ENCODE measurements at regions not wholly inside any gene's neighbourhood (a gene's known extent, or its start where the extent isn't known, plus 50 kb on each side); places are given as distances from the start of the nearest gene placed in this dataset.

- Histone ChIP-seq H4K20me1 (ENCODE audit: insufficient read depth, low read length) (no peaks in the 10 kb centered on the region), H3K9me2 (ENCODE audit: low read depth, low read length) (no peaks in the 10 kb centered on the region), H3K9ac (ENCODE audit: low read length) (no peak overlapping the region), H3K4me1 (ENCODE audit: insufficient read depth, low read length, severe bottlenecking) (no peaks in the 10 kb centered on the region), H3K27ac (ENCODE audit: low read depth, low read length, poor library complexity, severe bottlenecking) (no peak overlapping the region), H3K4me2 (ENCODE audit: low read length) (no peak overlapping the region), H3K36me3 (ENCODE audit: insufficient read depth, low read length) (no peaks in the 10 kb centered on the region), H3K4me3 (ENCODE audit: low read depth, low read length, poor library complexity, severe bottlenecking) (no peak overlapping the region), H3K9me3 (ENCODE audit: low read length) (no peaks in the 10 kb centered on the region), H3F3A (ENCODE audit: insufficient read depth, low read length) (no peaks in the 10 kb centered on the region), H2AFZ (ENCODE audit: low read length) (no peak overlapping the region), H3K27me3 (ENCODE audit: insufficient read depth, low read length) (no peaks in the 10 kb centered on the region), H3K79me2 (ENCODE audit: insufficient read depth, low read length) (no peaks in the 10 kb centered on the region)
- TF ChIP-seq, protein P1, sequence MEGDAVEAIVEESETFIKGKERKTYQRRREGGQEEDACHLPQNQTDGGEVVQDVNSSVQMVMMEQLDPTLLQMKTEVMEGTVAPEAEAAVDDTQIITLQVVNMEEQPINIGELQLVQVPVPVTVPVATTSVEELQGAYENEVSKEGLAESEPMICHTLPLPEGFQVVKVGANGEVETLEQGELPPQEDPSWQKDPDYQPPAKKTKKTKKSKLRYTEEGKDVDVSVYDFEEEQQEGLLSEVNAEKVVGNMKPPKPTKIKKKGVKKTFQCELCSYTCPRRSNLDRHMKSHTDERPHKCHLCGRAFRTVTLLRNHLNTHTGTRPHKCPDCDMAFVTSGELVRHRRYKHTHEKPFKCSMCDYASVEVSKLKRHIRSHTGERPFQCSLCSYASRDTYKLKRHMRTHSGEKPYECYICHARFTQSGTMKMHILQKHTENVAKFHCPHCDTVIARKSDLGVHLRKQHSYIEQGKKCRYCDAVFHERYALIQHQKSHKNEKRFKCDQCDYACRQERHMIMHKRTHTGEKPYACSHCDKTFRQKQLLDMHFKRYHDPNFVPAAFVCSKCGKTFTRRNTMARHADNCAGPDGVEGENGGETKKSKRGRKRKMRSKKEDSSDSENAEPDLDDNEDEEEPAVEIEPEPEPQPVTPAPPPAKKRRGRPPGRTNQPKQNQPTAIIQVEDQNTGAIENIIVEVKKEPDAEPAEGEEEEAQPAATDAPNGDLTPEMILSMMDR (IDR thresholded peaks at IDR 0.05; ENCODE audit: low read length): no peak
- no peak for TF ChIP-seq EZH2 (IDR thresholded peaks at IDR 0.05; ENCODE audit: borderline replicate concordance, low read length)
These were observed 113.3 kb downstream of the MAIP1 start for GRCh38 chr2:200068642-200069041.

GRCh38 chr2:200077210-200077650 lies 121.8 kb downstream of the MAIP1 start:
- H3K9me3 ChIP-seq (ENCODE audit: low read length): no peaks in the 10 kb centered on the region
- H4K20me1 ChIP-seq (ENCODE audit: insufficient read depth, low read length): no peaks in the 10 kb centered on the region
- no peaks in the 10 kb centered on the region for H3K27me3 ChIP-seq (ENCODE audit: insufficient read depth, low read length)
- no peaks in the 10 kb centered on the region for H3K36me3 ChIP-seq (ENCODE audit: insufficient read depth, low read length)
- no peak overlapping the region for H3K4me2 ChIP-seq (ENCODE audit: low read length)
- TF ChIP-seq, protein P1 (IDR thresholded peaks at IDR 0.05; ENCODE audit: low read length): no peak
- TF ChIP-seq EZH2 (IDR thresholded peaks at IDR 0.05; ENCODE audit: borderline replicate concordance, low read length): no peak
- H3K4me3 ChIP-seq (ENCODE audit: low read depth, low read length, poor library complexity, severe bottlenecking): no peak overlapping the region
- no peaks in the 10 kb centered on the region for H3K79me2 ChIP-seq (ENCODE audit: insufficient read depth, low read length)
- no peak overlapping the region for H3K9ac ChIP-seq (ENCODE audit: low read length)
- no peak overlapping the region for H3K27ac ChIP-seq (ENCODE audit: low read depth, low read length, poor library complexity, severe bottlenecking)
- no peak overlapping the region for H2AFZ ChIP-seq (ENCODE audit: low read length)
- no peaks in the 10 kb centered on the region for H3K9me2 ChIP-seq (ENCODE audit: low read depth, low read length)
- no peaks in the 10 kb centered on the region for H3F3A ChIP-seq (ENCODE audit: insufficient read depth, low read length)
- no peaks in the 10 kb centered on the region for H3K4me1 ChIP-seq (ENCODE audit: insufficient read depth, low read length, severe bottlenecking)

DNA sequence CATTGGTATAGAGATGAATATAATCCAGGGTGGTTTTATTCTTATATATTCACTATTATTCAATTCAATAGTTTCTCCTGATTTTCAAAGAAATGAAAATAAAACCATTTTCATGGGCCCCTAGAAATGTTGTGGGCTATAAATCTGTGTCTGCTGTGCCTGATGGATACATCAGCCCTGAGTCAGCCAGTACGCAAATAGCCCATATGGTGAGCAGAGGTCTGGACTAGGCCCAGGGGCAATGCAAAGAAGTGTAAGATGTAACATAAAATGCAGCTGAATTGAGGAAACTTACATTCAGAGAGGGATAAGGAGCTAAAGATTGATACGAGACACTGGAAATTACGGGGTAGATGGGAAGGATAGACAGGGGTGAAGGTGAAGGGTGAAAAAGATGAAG lies 122.5 kb downstream of the MAIP1 start:
- no peaks in the 10 kb centered on the region for H3K4me1 ChIP-seq (ENCODE audit: insufficient read depth, low read length, severe bottlenecking)
- H3K36me3 ChIP-seq (ENCODE audit: insufficient read depth, low read length): no peaks in the 10 kb centered on the region
- no peaks in the 10 kb centered on the region for H3K9me3 ChIP-seq (ENCODE audit: low read length)
- H3K9me2 ChIP-seq (ENCODE audit: low read depth, low read length): no peaks in the 10 kb centered on the region
- H3F3A ChIP-seq (ENCODE audit: insufficient read depth, low read length): no peaks in the 10 kb centered on the region
- H2AFZ ChIP-seq (ENCODE audit: low read length): no peak overlapping the region
- TF ChIP-seq EZH2 (IDR thresholded peaks at IDR 0.05; ENCODE audit: borderline replicate concordance, low read length): no peak
- TF ChIP-seq, protein P1 (IDR thresholded peaks at IDR 0.05; ENCODE audit: low read length): no peak
- no peak overlapping the region for H3K4me2 ChIP-seq (ENCODE audit: low read length)
- no peaks in the 10 kb centered on the region for H3K79me2 ChIP-seq (ENCODE audit: insufficient read depth, low read length)
- no peaks in the 10 kb centered on the region for H3K27me3 ChIP-seq (ENCODE audit: insufficient read depth, low read length)
- H3K9ac ChIP-seq (ENCODE audit: low read length): no peak overlapping the region
- no peak overlapping the region for H3K27ac ChIP-seq (ENCODE audit: low read depth, low read length, poor library complexity, severe bottlenecking)
- no peak overlapping the region for H3K4me3 ChIP-seq (ENCODE audit: low read depth, low read length, poor library complexity, severe bottlenecking)
- H4K20me1 ChIP-seq (ENCODE audit: insufficient read depth, low read length): no peaks in the 10 kb centered on the region

Measured in OCI-LY1 (cell line).